ENCODE measurements at regions not wholly inside any gene's neighbourhood (a gene's known extent, or its start where the extent isn't known, plus 50 kb on each side); places are given as distances from the start of the nearest gene placed in this dataset.

- TF ChIP-seq CTCF (IDR thresholded peaks at IDR 0.05) = no peak
- no peak for TF ChIP-seq POLR2A (IDR thresholded peaks at IDR 0.05)
- no peak for TF ChIP-seq POLR2AphosphoS5 (IDR thresholded peaks at IDR 0.05)
These were observed 211.6 kb downstream of the DTWD2 start for GRCh38 chr5:118776755-118777154.
